Muscle layer of duodenum (tissue), 2 donors: ENCODE measurements at regions not wholly inside any gene's neighbourhood (a gene's known extent, or its start where the extent isn't known, plus 50 kb on each side); places are given as distances from the start of the nearest gene placed in this dataset.
A peak's percentile ranks its signal among the peaks of the same experiment; 100 is the strongest.

Experiments
- H3K27ac ChIP-seq: one replicate; pipeline ENCODE4 v1.7.0; 2013; ENCODE audit warnings: mild to moderate bottlenecking, low read length
- H3K27me3 ChIP-seq: one replicate; pipeline ENCODE4 v1.7.0; 2013; ENCODE audit warnings: low read depth, mild to moderate bottlenecking, control low read depth, low read length
- H3K36me3 ChIP-seq, 2 donors: one replicate each; pipeline ENCODE4 v1.7.0; 2013; ENCODE audit warnings: low read length in 2 of 2, control low read depth in 1 of 2, mild to moderate bottlenecking in 1 of 2; ENCODE audit not compliant: insufficient read depth in 2 of 2, control insufficient read depth in 1 of 2
- H3K4me1 ChIP-seq, 2 donors: one replicate each; pipeline ENCODE4 v1.7.0; 2013; ENCODE audit warnings: low read length in 2 of 2, mild to moderate bottlenecking in 2 of 2, control low read depth in 1 of 2, moderate library complexity in 1 of 2; ENCODE audit not compliant: insufficient read depth in 2 of 2, control insufficient read depth in 1 of 2
- H3K4me3 ChIP-seq, 2 donors: one replicate each; pipeline ENCODE4 v1.7.0; 2013; ENCODE audit warnings: low read length in 2 of 2, low read depth in 1 of 2, mild to moderate bottlenecking in 1 of 2
- H3K9me3 ChIP-seq, 2 donors: one replicate each; pipeline ENCODE4 v1.7.0; 2013; ENCODE audit warnings: low read length in 2 of 2, control low read depth in 1 of 2, mild to moderate bottlenecking in 1 of 2; ENCODE audit not compliant: control insufficient read depth in 1 of 2
- donor health status: healthy.

DNA sequence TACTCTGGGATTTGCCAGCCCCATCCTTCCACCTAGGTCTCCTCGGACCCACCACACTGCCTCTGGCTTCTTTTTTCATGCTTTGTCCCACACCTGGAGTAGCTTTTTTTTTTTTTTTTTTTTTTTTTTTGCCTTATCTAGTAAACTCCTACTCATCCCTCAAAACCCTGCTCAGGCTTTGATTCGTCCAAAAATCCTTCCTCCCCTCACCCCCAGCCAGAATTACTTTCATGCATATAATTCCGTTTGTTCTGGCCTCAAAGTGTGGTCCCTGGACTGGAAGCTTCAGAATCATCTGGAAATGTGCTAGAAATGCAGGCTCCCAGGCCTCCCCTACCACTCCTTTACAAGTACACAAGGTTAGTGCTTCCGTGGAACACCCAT lies 320.1 kb downstream of the PTTG2 start:
- Histone ChIP-seq H3K27ac (peak overlapping the region; percentile 67), H3K9me3 (no peaks in the 10 kb centered on the region), H3K27me3 (no peaks in the 10 kb centered on the region), H3K4me1 (peaks cover 6 to 12% of the 10 kb centered on the region in 2 donors), H3K36me3 (no peaks in the 10 kb centered on the region), H3K4me3 (peak overlapping the region in 1 of 2 donors; percentile 33)

DNA sequence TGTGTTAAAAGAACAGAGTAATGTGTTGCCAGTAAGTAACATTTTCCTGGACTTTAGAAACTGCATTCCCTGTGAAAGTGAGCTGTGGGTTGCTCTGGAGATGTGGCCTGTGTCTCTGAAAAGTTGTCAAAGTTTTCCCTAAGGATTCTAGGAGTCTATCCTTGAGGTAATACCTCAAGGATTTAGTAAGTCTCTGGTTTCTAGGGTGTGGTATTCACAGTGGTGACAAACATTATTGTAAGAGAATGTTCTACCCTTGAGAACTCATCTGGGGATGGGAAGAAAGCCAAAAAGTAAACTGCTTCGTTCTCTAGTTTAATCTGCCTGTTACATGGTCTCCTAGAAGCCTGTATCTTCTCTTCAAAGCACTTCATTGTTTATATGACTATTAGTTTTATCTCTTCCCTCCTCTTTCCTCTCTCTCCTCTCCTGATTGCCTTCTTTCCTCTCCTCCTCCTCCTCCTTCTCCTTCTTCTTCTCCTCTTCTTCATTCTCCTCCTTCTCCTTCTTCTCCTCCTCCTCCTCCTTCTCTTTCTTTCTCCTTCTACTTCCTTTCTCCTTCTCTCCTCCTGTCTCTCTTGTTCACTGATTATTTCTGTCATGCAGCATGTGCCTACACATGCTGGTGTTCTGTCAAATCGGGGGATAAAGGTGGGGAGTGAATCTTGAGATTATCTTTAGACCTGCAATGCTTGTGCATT lies 321.3 kb downstream of the PTTG2 start:
- Histone ChIP-seq H3K36me3 (no peaks in the 10 kb centered on the region), H3K9me3 (no peaks in the 10 kb centered on the region), H3K27me3 (no peaks in the 10 kb centered on the region), H3K4me3 (no peak overlapping the region), H3K27ac (peak overlapping the region; percentile 67), H3K4me1 (peaks cover 6 to 12% of the 10 kb centered on the region in 2 donors)

DNA sequence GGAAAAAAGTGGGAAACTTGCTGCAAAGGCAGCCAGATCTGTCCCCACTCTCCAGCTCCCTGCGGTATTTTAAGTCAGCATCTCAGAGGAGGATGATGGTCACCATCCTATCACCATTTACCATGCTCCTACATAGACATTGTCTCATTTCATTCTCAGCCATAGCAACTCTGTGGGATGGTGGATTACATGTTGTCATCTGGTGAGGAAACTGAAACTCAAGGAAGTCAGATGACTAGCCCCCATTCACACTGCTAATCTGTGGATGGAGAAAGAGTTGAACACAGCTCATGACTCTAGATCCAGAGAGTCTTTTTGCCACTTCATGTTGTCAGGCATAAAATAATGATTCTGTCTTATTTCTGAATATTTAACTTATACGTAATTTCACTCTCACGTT lies 323.5 kb downstream of the PTTG2 start:
- Histone ChIP-seq H3K27ac (no peak overlapping the region), H3K36me3 (no peaks in the 10 kb centered on the region), H3K9me3 (no peaks in the 10 kb centered on the region), H3K4me1 (peaks cover 6 to 12% of the 10 kb centered on the region in 2 donors), H3K4me3 (no peak overlapping the region), H3K27me3 (no peaks in the 10 kb centered on the region)

DNA sequence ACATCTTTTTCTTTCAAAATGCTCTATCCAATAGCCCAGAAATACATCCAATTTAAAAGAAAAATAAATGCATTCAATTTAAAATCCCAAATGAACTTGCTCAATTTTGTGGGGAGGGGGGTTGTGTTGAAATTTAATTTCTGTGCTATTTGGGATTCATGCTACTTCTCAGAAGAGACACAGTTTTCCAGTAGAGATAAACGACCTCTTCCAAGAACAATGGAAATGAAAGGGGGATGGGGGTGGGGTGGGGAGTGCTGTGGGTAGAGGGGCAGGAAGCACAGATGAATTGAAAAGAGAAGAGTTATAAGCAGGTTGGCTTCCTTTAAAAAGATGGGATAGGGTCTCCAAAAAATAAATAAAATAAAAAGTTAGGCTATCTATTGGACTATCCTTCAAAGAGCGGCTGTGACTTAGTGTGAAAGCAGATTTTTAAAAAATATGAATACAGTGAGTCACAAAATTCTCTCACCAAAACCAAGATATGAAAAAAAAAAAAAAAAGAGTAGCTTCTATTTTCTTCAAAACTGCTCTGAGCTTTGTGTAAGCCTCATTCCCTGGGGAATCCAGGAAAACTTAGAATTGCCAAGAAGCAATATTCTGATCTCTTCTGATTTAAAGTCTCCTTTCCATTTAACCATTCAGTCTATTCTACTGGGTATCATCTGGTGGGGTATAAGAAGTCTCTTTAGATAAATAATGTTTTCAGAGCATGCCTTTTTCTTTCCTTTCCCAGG lies 324.3 kb downstream of the PTTG2 start:
- H3K4me3 ChIP-seq = no peak overlapping the region
- no peaks in the 10 kb centered on the region for H3K9me3 ChIP-seq
- H3K27ac ChIP-seq = no peak overlapping the region
- no peaks in the 10 kb centered on the region for H3K36me3 ChIP-seq
- H3K4me1 ChIP-seq = peaks cover 6 to 12% of the 10 kb centered on the region in 2 donors
- no peaks in the 10 kb centered on the region for H3K27me3 ChIP-seq

DNA sequence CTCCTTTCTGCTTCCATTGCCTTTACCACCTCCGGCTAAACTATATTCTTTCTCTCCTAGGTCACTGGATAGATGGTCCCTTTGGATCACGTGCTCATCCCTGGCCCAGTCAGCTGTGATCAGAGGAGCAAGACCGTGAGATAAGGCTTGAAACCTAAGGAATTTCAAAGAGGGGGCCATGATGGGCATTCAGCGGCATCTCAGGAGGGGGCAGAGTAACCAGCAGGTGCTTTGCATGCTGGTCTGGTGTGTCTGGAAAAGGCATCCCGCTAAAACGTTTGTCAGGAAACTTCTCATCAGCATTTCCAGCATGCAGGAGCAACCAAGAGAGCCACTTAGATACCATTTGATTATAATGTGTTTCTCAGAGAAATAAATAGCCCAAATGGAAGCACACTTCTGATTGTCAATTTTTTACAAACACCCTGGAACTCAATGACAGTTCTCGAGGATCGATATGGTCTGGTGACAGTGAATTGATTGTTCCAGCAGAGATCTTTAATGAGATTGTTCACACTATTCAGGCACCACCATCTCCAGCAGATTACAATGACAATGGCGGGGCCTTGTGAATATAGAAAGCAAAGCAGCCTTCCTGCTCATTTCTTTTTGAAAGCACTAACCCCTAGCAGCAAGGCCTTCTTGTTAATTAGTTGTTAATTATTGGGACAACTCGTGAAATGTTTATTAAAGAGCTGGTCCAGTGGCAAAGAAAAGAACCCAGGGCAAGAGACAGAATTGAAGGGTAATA lies 327.1 kb downstream of the PTTG2 start:
- Histone ChIP-seq H3K36me3 (no peaks in the 10 kb centered on the region), H3K27me3 (no peaks in the 10 kb centered on the region), H3K4me1 (no peaks in the 10 kb centered on the region), H3K27ac (no peak overlapping the region), H3K4me3 (no peak overlapping the region), H3K9me3 (no peaks in the 10 kb centered on the region)

DNA sequence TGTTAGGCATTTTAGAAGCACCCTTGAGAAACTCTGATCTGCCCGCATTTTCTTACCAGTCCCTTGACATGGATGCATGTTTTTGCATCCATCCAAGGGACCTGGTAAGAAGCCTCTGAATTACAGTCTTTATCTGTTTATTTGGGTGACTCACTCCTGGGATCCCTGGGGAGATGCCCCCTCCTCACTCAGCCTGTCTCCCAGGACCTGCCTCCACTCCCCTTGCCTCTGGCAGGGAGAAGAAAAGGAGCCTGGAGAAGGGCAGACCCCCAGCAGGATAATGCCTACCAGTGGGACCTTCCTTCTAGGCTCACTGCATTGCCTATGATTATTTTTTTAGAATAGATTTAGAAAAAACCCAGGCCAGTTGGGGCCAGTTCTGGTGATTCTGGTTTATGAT lies 329.4 kb downstream of the PTTG2 start:
- H3K27ac ChIP-seq = no peak overlapping the region
- no peaks in the 10 kb centered on the region for H3K36me3 ChIP-seq
- H3K4me1 ChIP-seq = no peaks in the 10 kb centered on the region
- no peaks in the 10 kb centered on the region for H3K27me3 ChIP-seq
- H3K4me3 ChIP-seq = no peak overlapping the region
- peaks cover 0 to 7% of the 10 kb centered on the region in 2 donors for H3K9me3 ChIP-seq

DNA sequence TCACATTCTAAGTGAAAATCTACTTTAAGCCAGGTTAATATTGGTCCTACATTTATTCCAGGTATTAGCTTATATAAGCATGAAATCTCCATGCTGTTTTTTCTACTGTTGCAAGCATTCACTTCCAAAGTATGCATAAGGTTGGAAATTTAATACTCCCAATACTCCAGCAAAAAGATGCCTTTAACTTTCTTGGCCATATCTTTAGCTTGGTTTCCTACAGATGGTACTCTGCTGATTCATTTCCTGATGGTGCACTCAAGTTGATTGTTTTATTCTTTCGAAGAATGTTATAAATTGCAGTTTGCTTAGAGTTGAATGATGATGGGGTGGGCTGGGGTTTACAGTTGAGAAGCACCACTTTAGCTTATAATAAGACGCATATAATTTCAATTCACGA lies 330.2 kb downstream of the PTTG2 start:
- Histone ChIP-seq H3K9me3 (peaks cover 0 to 7% of the 10 kb centered on the region in 2 donors), H3K4me1 (no peaks in the 10 kb centered on the region), H3K27me3 (no peaks in the 10 kb centered on the region), H3K27ac (no peak overlapping the region), H3K4me3 (no peak overlapping the region), H3K36me3 (no peaks in the 10 kb centered on the region)

DNA sequence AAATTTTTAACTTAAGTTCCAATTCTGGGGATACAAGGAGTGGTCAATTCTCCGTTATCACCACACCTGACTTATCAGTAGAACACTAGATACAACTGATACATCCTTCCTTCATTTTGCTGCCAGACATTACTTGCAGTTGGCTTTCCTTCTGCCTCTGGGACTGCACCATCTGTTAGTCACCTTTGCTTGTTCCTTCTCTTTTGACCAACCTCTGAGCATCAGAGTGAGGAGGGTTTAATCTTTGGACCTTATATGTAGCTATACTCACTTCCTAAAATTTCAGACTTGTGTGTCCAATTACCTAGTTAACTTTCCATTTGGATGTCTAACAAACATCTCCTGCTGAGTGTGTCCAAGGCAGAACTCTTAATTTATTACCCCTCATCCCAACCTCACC lies 330.7 kb downstream of the PTTG2 start:
- H3K4me3 ChIP-seq = no peak overlapping the region
- no peaks in the 10 kb centered on the region for H3K4me1 ChIP-seq
- H3K36me3 ChIP-seq = no peaks in the 10 kb centered on the region
- H3K9me3 ChIP-seq = peaks cover 0 to 7% of the 10 kb centered on the region in 2 donors
- H3K27ac ChIP-seq = no peak overlapping the region
- H3K27me3 ChIP-seq = no peaks in the 10 kb centered on the region

DNA sequence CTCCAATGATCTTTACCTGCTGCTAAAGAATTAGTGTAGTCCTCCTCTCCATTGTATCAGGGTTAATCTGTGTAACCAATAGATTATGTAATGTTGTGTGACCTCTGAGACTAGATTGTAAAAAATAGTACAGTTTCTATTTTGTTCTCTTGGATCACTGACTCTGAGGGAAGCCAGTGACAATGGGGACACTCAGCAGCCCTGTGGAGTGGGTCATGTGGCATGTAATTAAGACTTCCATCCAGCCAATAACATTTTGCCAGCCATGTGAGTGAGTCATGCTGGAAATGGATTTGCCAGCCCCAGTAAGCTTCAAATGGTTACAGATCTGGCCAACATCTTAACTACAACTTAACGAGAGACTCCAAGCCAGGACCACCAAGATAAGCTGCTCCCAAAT lies 332.3 kb downstream of the PTTG2 start:
- no peaks in the 10 kb centered on the region for H3K36me3 ChIP-seq
- no peaks in the 10 kb centered on the region for H3K27me3 ChIP-seq
- H3K9me3 ChIP-seq = peaks cover 0 to 7% of the 10 kb centered on the region in 2 donors
- H3K4me1 ChIP-seq = no peaks in the 10 kb centered on the region
- H3K4me3 ChIP-seq = no peak overlapping the region
- no peak overlapping the region for H3K27ac ChIP-seq

DNA sequence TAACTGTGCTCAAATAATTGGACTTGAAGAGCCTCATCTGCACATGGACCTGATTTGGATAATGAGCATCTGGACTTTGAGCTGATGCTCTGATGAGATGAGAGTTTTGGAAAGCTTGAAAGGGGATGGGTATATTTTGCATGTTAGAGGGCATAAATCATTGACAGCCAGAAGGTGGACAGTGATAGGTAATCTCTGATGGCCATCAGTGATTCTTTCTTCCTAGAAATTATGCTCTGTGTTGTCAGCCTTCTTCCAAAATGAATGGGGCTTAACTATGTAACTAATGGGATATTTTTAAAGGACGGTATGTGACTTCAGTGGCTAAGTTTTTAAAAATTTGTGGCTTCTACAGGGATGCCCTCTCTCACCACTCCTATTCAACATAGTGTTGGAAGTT lies 334.0 kb downstream of the PTTG2 start:
- H3K9me3 ChIP-seq = peaks cover 3 to 17% of the 10 kb centered on the region in 2 donors
- no peaks in the 10 kb centered on the region for H3K36me3 ChIP-seq
- no peaks in the 10 kb centered on the region for H3K4me1 ChIP-seq
- H3K27me3 ChIP-seq = no peaks in the 10 kb centered on the region
- H3K27ac ChIP-seq = no peak overlapping the region
- no peak overlapping the region for H3K4me3 ChIP-seq

DNA sequence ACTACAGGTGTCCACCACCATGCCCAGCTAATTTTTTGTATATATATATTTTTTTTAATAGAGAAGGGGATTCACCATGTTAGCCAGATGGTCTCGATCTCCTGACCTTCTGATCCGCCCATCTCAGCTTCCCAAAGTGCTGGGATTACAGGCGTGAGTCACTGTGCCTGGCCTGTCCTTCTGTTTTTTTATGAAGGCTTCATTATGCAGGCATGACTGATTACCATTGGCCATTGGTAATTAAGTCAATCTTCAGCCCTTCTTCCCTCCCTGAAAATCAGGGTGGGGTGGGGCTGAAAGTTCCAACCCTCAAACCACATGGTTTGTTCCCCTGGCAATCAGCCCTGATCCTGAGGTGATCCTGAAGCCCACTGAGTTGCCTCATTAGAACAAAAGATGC lies 336.9 kb downstream of the PTTG2 start:
- Histone ChIP-seq H3K9me3 (peaks cover 12 to 22% of the 10 kb centered on the region in 2 donors), H3K36me3 (no peaks in the 10 kb centered on the region), H3K27me3 (no peaks in the 10 kb centered on the region), H3K4me3 (no peak overlapping the region), H3K4me1 (no peaks in the 10 kb centered on the region), H3K27ac (no peak overlapping the region)
